GM23338 (cell line): ENCODE measurements at regions not wholly inside any gene's neighbourhood (a gene's known extent, or its start where the extent isn't known, plus 50 kb on each side); places are given as distances from the start of the nearest gene placed in this dataset.

Experiments used
- CTCF ChIP-seq, 2 experiments: fragments of 200-600 bp in 1 of 2; sonication (generic) in 1 of 2; conservative IDR thresholded peaks; 2 replicates each; pipeline versions ENCODE4 v1.5.1 to v1.6.1; 2016 to 2017; ENCODE audit warnings: antibody characterized with exemption in 2 of 2, low read depth in 2 of 2, mild to moderate bottlenecking in 2 of 2, moderate library complexity in 1 of 2
- ETS1 ChIP-seq: IDR thresholded peaks from 2 replicates; pipeline ENCODE4 v1.6.1; 2016; ENCODE audit warnings: antibody characterized with exemption
- EZH2 ChIP-seq: fragments of 200-600 bp; sonication (generic); IDR thresholded peaks from one replicate; pipeline ENCODE4 v1.8.0; 2017; ENCODE audit warnings: antibody characterized with exemption, mild to moderate bottlenecking, low read depth; ENCODE audit not compliant: unreplicated experiment
- NANOG ChIP-seq: IDR thresholded peaks from 2 replicates; pipeline ENCODE4 v1.6.1; 2016; ENCODE audit warnings: antibody characterized with exemption, borderline replicate concordance
- POLR2AphosphoS5 ChIP-seq: IDR thresholded peaks from 2 replicates; pipeline ENCODE4 v1.6.1; 2016; ENCODE audit warnings: antibody characterized with exemption, low read depth
- ZNF331 ChIP-seq: fragments of 250-450 bp; sonication (Bioruptor Pico); IDR thresholded peaks from 2 replicates; pipeline ENCODE4 v1.5.0; 2020; ENCODE audit warnings: low read depth, mild to moderate bottlenecking, moderate library complexity
- TF ChIP-seq, protein P1 (sequence below): fragments of 250-450 bp; sonication (Bioruptor Pico); IDR thresholded peaks from 2 replicates; pipeline ENCODE4 v1.5.0; 2020; ENCODE audit warnings: mild to moderate bottlenecking, moderate library complexity

- TF ChIP-seq, protein P1, sequence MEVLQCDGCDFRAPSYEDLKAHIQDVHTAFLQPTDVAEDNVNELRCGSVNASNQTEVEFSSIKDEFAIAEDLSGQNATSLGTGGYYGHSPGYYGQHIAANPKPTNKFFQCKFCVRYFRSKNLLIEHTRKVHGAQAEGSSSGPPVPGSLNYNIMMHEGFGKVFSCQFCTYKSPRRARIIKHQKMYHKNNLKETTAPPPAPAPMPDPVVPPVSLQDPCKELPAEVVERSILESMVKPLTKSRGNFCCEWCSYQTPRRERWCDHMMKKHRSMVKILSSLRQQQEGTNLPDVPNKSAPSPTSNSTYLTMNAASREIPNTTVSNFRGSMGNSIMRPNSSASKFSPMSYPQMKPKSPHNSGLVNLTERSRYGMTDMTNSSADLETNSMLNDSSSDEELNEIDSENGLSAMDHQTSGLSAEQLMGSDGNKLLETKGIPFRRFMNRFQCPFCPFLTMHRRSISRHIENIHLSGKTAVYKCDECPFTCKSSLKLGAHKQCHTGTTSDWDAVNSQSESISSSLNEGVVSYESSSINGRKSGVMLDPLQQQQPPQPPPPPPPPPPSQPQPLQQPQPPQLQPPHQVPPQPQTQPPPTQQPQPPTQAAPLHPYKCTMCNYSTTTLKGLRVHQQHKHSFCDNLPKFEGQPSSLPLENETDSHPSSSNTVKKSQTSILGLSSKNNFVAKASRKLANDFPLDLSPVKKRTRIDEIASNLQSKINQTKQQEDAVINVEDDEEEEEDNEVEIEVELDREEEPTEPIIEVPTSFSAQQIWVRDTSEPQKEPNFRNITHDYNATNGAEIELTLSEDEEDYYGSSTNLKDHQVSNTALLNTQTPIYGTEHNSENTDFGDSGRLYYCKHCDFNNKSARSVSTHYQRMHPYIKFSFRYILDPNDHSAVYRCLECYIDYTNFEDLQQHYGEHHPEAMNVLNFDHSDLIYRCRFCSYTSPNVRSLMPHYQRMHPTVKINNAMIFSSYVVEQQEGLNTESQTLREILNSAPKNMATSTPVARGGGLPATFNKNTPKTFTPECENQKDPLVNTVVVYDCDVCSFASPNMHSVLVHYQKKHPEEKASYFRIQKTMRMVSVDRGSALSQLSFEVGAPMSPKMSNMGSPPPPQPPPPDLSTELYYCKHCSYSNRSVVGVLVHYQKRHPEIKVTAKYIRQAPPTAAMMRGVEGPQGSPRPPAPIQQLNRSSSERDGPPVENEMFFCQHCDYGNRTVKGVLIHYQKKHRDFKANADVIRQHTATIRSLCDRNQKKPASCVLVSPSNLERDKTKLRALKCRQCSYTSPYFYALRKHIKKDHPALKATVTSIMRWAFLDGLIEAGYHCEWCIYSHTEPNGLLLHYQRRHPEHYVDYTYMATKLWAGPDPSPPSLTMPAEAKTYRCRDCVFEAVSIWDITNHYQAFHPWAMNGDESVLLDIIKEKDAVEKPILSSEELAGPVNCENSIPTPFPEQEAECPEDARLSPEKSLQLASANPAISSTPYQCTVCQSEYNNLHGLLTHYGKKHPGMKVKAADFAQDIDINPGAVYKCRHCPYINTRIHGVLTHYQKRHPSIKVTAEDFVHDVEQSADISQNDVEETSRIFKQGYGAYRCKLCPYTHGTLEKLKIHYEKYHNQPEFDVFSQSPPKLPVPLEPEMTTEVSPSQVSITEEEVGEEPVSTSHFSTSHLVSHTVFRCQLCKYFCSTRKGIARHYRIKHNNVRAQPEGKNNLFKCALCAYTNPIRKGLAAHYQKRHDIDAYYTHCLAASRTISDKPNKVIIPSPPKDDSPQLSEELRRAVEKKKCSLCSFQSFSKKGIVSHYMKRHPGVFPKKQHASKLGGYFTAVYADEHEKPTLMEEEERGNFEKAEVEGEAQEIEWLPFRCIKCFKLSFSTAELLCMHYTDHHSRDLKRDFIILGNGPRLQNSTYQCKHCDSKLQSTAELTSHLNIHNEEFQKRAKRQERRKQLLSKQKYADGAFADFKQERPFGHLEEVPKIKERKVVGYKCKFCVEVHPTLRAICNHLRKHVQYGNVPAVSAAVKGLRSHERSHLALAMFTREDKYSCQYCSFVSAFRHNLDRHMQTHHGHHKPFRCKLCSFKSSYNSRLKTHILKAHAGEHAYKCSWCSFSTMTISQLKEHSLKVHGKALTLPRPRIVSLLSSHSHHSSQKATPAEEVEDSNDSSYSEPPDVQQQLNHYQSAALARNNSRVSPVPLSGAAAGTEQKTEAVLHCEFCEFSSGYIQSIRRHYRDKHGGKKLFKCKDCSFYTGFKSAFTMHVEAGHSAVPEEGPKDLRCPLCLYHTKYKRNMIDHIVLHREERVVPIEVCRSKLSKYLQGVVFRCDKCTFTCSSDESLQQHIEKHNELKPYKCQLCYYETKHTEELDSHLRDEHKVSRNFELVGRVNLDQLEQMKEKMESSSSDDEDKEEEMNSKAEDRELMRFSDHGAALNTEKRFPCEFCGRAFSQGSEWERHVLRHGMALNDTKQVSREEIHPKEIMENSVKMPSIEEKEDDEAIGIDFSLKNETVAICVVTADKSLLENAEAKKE (CRISPR knock-in tag): no peak
- TF ChIP-seq ZNF331 (CRISPR knock-in tag): no peak
- TF ChIP-seq CTCF (conservative IDR thresholded peaks at IDR 0.05; ENCODE audit: low read depth in 2 of 2): no peak
- TF ChIP-seq POLR2AphosphoS5: no peak
- no peak for TF ChIP-seq ETS1
- TF ChIP-seq EZH2: no peak
- no peak for TF ChIP-seq NANOG
Observed at GRCh38 chr3:135458541-135459322, 506.8 kb upstream of the PPP2R3A start (continued).
